Left lung (tissue), 4 donors: ENCODE measurements at regions not wholly inside any gene's neighbourhood (a gene's known extent, or its start where the extent isn't known, plus 50 kb on each side); places are given as distances from the start of the nearest gene placed in this dataset.
A peak's percentile ranks its signal among the peaks of the same experiment; 100 is the strongest.

ENCODE experiments used
- ATAC-seq: fragments of 200-7000 bp; cut with Tn5 transposase; one replicate; pipeline ENCODE4 v1.9.1; 2020; ENCODE audit warnings: moderate library complexity
- DNase-seq, 4 donors: peaks; one replicate each; pipeline ENCODE4 v3.0.0-alpha.2; 2013 to 2020
- H3K27ac ChIP-seq, 2 donors: fragments of 200-600 bp; sonication (generic) in 1 of 2; one replicate each; pipeline versions ENCODE4 v1.5.0 to v1.8.0; 2020 to 2021
- H3K27me3 ChIP-seq, 2 donors: fragments of 200-600 bp; sonication (generic) in 1 of 2; one replicate each; pipeline versions ENCODE4 v1.5.0 to v1.8.0; 2020 to 2021
- H3K36me3 ChIP-seq, 2 donors: fragments of 200-600 bp; sonication (generic) in 1 of 2; one replicate each; pipeline versions ENCODE4 v1.5.0 to v1.8.0; 2020 to 2021
- H3K4me1 ChIP-seq, 2 donors: fragments of 200-600 bp; one replicate each; pipeline ENCODE4 v1.8.0; 2021
- H3K4me3 ChIP-seq, 2 donors: fragments of 200-600 bp; sonication (generic) in 1 of 2; one replicate each; pipeline versions ENCODE4 v1.5.0 to v1.8.0; 2020 to 2021; ENCODE audit warnings: mild to moderate bottlenecking in 1 of 2
- H3K9me3 ChIP-seq, 2 donors: fragments of 200-600 bp; sonication (generic) in 1 of 2; one replicate each; pipeline versions ENCODE4 v1.5.0 to v1.8.0; 2020 to 2021
- intact Hi-C, 2 donors: fragments of 100-400 bp; cut with DNase I; formaldehyde crosslinking; loops; one replicate each; pipeline versions ENCODE4 v1.11.2 to v1.14.2; 2022
- TF ChIP-seq, protein P1 (sequence below), 2 donors: fragments of 200-600 bp; sonication (generic) in 1 of 2; IDR thresholded peaks; one replicate each; pipeline versions ENCODE4 v1.5.0 to v1.8.0; 2021; ENCODE audit warnings: antibody characterized with exemption in 2 of 2
- donor health status: DM: no; HTN: yes; CAD: no.
- donor health status: DM: no; HTN: no; CAD: no.

GRCh38 chr3:176071943-176072342 is 1125.3 kb downstream of the TBL1XR1 start:
- no peak overlapping the region for H3K27ac ChIP-seq
- no peaks in the 10 kb centered on the region for H3K4me1 ChIP-seq
- intact Hi-C loops = no loop called here
- no peak for ATAC-seq
- H3K27me3 ChIP-seq = no peaks in the 10 kb centered on the region
- TF ChIP-seq, protein P1, sequence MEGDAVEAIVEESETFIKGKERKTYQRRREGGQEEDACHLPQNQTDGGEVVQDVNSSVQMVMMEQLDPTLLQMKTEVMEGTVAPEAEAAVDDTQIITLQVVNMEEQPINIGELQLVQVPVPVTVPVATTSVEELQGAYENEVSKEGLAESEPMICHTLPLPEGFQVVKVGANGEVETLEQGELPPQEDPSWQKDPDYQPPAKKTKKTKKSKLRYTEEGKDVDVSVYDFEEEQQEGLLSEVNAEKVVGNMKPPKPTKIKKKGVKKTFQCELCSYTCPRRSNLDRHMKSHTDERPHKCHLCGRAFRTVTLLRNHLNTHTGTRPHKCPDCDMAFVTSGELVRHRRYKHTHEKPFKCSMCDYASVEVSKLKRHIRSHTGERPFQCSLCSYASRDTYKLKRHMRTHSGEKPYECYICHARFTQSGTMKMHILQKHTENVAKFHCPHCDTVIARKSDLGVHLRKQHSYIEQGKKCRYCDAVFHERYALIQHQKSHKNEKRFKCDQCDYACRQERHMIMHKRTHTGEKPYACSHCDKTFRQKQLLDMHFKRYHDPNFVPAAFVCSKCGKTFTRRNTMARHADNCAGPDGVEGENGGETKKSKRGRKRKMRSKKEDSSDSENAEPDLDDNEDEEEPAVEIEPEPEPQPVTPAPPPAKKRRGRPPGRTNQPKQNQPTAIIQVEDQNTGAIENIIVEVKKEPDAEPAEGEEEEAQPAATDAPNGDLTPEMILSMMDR (IDR thresholded peaks at IDR 0.05) = no peak
- no peak overlapping the region for H3K4me3 ChIP-seq
- DNase-seq = no peak
- no peaks in the 10 kb centered on the region for H3K36me3 ChIP-seq
- H3K9me3 ChIP-seq = peaks cover 0 to 22% of the 10 kb centered on the region in 2 donors

DNA sequence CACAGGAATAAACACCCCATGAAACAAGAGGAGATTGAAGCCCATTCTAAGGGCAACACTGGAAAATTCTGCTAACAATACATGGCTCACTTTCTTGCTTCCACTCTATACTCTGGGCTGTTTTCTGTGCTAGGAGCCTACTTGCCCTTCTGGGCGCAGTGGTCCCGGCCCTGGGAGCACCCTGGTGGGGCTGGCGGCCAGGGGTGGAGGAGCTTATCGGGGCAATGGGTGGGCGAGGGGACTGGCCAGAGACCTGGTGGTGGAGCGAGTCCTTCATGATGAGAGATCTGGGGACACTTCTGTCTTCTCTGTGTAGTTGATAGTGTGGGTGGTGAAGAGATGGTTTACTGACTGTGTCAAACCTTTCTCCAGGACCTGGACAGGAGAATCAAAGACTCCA is 1128.5 kb downstream of the TBL1XR1 start:
- Histone ChIP-seq H3K4me1 (no peaks in the 10 kb centered on the region), H3K4me3 (no peak overlapping the region), H3K9me3 (peaks cover 0 to 21% of the 10 kb centered on the region in 2 donors), H3K27ac (no peak overlapping the region), H3K27me3 (no peaks in the 10 kb centered on the region), H3K36me3 (no peaks in the 10 kb centered on the region)
- no peak for ATAC-seq
- TF ChIP-seq, protein P1 (IDR thresholded peaks at IDR 0.05) = no peak
- DNase-seq = peak in 1 of 4 donors; percentile 50
- intact Hi-C loops = no loop called here

GRCh38 chr3:176058856-176059255 is 1138.4 kb downstream of the TBL1XR1 start:
- no peak overlapping the region for H3K27ac ChIP-seq
- no peaks in the 10 kb centered on the region for H3K27me3 ChIP-seq
- ATAC-seq (no peak), DNase-seq (no peak)
- H3K36me3 ChIP-seq = no peaks in the 10 kb centered on the region
- H3K4me3 ChIP-seq = no peak overlapping the region
- intact Hi-C loops = no loop called here
- H3K4me1 ChIP-seq = no peaks in the 10 kb centered on the region
- TF ChIP-seq, protein P1 (IDR thresholded peaks at IDR 0.05) = no peak
- H3K9me3 ChIP-seq = peaks cover 0 to 8% of the 10 kb centered on the region in 2 donors

GRCh38 chr3:176055836-176056235 is 1141.4 kb downstream of the TBL1XR1 start:
- H3K27ac ChIP-seq = no peak overlapping the region
- H3K4me1 ChIP-seq = no peaks in the 10 kb centered on the region
- DNase-seq (no peak), ATAC-seq (no peak)
- intact Hi-C loops = no loop called here
- H3K36me3 ChIP-seq = no peaks in the 10 kb centered on the region
- TF ChIP-seq, protein P1 (IDR thresholded peaks at IDR 0.05) = no peak
- no peaks in the 10 kb centered on the region for H3K27me3 ChIP-seq
- H3K4me3 ChIP-seq = no peak overlapping the region
- H3K9me3 ChIP-seq = peaks cover 0 to 10% of the 10 kb centered on the region in 2 donors

DNA sequence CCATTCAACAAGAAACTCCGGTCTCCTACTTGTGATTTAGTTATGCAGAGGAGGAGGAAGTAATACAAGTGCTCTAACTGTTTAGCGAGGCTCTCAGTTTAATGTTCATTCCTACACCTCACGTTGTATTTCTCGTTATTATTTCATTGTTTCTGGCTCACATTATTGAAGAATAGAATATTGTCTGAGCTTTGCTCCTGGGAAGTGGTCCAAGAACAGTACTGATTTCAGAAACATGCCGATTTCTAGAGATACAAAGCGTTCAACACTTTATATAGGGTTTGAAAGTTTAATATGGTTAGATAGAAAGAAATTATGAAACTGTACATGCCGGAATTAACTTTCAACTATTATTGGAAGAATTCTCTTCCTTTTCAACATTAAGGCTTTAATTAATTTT is 1145.5 kb downstream of the TBL1XR1 start:
- DNase-seq (peak in 2 of 4 donors; percentile 4 to 10), ATAC-seq (no peak)
- Histone ChIP-seq H3K36me3 (no peaks in the 10 kb centered on the region), H3K27me3 (no peaks in the 10 kb centered on the region), H3K9me3 (peaks cover 0 to 7% of the 10 kb centered on the region in 2 donors), H3K4me1 (no peaks in the 10 kb centered on the region), H3K27ac (no peak overlapping the region), H3K4me3 (no peak overlapping the region)
- intact Hi-C loops = no loop called here
- TF ChIP-seq, protein P1 (IDR thresholded peaks at IDR 0.05) = no peak
